Parathyroid adenoma (tissue), 2 donors: ENCODE measurements at regions not wholly inside any gene's neighbourhood (a gene's known extent, or its start where the extent isn't known, plus 50 kb on each side); places are given as distances from the start of the nearest gene placed in this dataset.

Experiments
- H2AFZ ChIP-seq: fragments of 300-600 bp; sonication (generic); one replicate; pipeline ENCODE4 v1.7.0; 2017; ENCODE audit warnings: antibody characterized with exemption, mild to moderate bottlenecking
- H3K27ac ChIP-seq: fragments of 300-600 bp; sonication (generic); one replicate; pipeline ENCODE4 v1.7.0; 2017
- H3K27me3 ChIP-seq: fragments of 300-600 bp; sonication (generic); one replicate; pipeline ENCODE4 v1.7.0; 2017; ENCODE audit warnings: low read length; ENCODE audit not compliant: control insufficient read depth, insufficient read depth
- H3K36me3 ChIP-seq: fragments of 300-600 bp; sonication (generic); one replicate; pipeline ENCODE4 v1.7.0; 2017; ENCODE audit warnings: low read length; ENCODE audit not compliant: control insufficient read depth, insufficient read depth
- H3K4me1 ChIP-seq: fragments of 300-600 bp; sonication (generic); one replicate; pipeline ENCODE4 v1.7.0; 2017; ENCODE audit warnings: control low read depth
- H3K4me2 ChIP-seq: fragments of 300-600 bp; sonication (generic); one replicate; pipeline ENCODE4 v1.7.0; 2017; ENCODE audit warnings: low read length
- H3K4me3 ChIP-seq: fragments of 300-600 bp; sonication (generic); one replicate; pipeline ENCODE4 v1.7.0; 2017; ENCODE audit warnings: low read depth, low read length
- H3K79me2 ChIP-seq: fragments of 300-600 bp; sonication (generic); one replicate; pipeline ENCODE4 v1.7.0; 2017; ENCODE audit warnings: control low read depth
- H3K9ac ChIP-seq: fragments of 300-600 bp; sonication (generic); one replicate; pipeline ENCODE4 v1.7.0; 2017; ENCODE audit warnings: mild to moderate bottlenecking
- H3K9me3 ChIP-seq: fragments of 300-600 bp; sonication (generic); one replicate; pipeline ENCODE4 v1.7.0; 2017; ENCODE audit warnings: low read length; ENCODE audit not compliant: control insufficient read depth
- TF ChIP-seq, protein P1 (sequence below): fragments of 300-600 bp; sonication (generic); IDR thresholded peaks from one replicate; pipeline ENCODE4 v1.7.0; 2017; ENCODE audit warnings: antibody characterized with exemption, mild to moderate bottlenecking
- donor health status: primary hyperparathyroidism.

DNA sequence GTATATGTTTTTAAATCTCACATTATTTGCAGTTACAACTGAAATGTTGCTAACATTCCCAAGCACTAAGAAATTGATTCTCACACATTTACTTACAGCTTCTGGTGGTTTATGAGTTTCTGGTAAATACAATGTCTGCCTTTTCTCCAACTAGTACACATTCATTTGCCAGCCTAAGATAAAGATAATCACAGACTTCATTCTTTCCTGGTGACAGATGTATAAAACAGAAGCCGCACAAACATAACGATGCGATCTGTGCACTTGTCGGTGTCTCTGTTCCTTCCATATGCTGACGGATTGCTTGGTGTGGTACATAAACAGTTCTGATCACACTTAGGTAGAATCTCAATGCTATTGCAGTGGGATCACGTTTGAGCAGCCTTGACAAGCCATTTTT, 100.4 kb upstream of the DDX18 start:
- Histone ChIP-seq H3K4me2 (no peak overlapping the region), H3K27ac (no peak overlapping the region), H3K4me3 (no peak overlapping the region), H3K9ac (no peak overlapping the region), H3K9me3 (no peaks in the 10 kb centered on the region), H2AFZ (no peak overlapping the region), H3K4me1 (no peaks in the 10 kb centered on the region), H3K79me2 (no peaks in the 10 kb centered on the region), H3K36me3 (no peaks in the 10 kb centered on the region), H3K27me3 (no peaks in the 10 kb centered on the region)
- TF ChIP-seq, protein P1, sequence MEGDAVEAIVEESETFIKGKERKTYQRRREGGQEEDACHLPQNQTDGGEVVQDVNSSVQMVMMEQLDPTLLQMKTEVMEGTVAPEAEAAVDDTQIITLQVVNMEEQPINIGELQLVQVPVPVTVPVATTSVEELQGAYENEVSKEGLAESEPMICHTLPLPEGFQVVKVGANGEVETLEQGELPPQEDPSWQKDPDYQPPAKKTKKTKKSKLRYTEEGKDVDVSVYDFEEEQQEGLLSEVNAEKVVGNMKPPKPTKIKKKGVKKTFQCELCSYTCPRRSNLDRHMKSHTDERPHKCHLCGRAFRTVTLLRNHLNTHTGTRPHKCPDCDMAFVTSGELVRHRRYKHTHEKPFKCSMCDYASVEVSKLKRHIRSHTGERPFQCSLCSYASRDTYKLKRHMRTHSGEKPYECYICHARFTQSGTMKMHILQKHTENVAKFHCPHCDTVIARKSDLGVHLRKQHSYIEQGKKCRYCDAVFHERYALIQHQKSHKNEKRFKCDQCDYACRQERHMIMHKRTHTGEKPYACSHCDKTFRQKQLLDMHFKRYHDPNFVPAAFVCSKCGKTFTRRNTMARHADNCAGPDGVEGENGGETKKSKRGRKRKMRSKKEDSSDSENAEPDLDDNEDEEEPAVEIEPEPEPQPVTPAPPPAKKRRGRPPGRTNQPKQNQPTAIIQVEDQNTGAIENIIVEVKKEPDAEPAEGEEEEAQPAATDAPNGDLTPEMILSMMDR = no peak

- TF ChIP-seq, protein P1 = no peak
- no peak overlapping the region for H2AFZ ChIP-seq
- H3K36me3 ChIP-seq = no peaks in the 10 kb centered on the region
- no peak overlapping the region for H3K4me2 ChIP-seq
- H3K4me3 ChIP-seq = no peak overlapping the region
- no peaks in the 10 kb centered on the region for H3K79me2 ChIP-seq
- H3K9ac ChIP-seq = no peak overlapping the region
- H3K4me1 ChIP-seq = no peaks in the 10 kb centered on the region
- H3K27ac ChIP-seq = no peak overlapping the region
- H3K9me3 ChIP-seq = no peaks in the 10 kb centered on the region
- no peaks in the 10 kb centered on the region for H3K27me3 ChIP-seq
These were observed 99.6 kb upstream of the DDX18 start for GRCh38 chr2:117714745-117715417.

DNA sequence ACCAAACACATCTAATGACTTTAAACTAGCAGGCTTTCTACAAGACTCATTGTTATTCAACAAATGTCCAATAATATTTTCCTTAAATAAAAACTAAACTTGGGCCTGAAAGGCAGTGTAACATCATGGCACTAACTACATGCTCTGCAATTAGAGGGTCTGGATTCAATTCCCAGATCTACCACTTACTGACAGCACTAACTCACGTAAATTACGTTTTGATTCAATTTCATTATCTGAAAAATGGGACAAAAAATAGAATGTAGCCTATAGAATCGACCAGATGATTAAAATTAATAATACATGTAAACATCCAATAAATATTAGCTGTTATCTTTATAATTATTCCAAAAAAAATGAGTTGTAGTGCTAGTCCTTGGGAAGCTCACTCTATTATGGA, 98.0 kb upstream of the DDX18 start:
- Histone ChIP-seq H3K4me2 (no peak overlapping the region), H3K79me2 (no peaks in the 10 kb centered on the region), H3K27me3 (no peaks in the 10 kb centered on the region), H3K9me3 (no peaks in the 10 kb centered on the region), H3K36me3 (no peaks in the 10 kb centered on the region), H3K27ac (no peak overlapping the region), H3K9ac (no peak overlapping the region), H3K4me3 (no peak overlapping the region), H3K4me1 (no peaks in the 10 kb centered on the region), H2AFZ (peak overlapping the region; percentile 58)
- TF ChIP-seq, protein P1 = no peak

GRCh38 chr2:117717072-117717471, 97.4 kb upstream of the DDX18 start:
- no peaks in the 10 kb centered on the region for H3K4me1 ChIP-seq
- TF ChIP-seq, protein P1 = no peak
- no peak overlapping the region for H3K9ac ChIP-seq
- H3K9me3 ChIP-seq = no peaks in the 10 kb centered on the region
- peak overlapping the region; percentile 58 for H2AFZ ChIP-seq
- H3K4me3 ChIP-seq = no peak overlapping the region
- H3K27me3 ChIP-seq = no peaks in the 10 kb centered on the region
- no peaks in the 10 kb centered on the region for H3K79me2 ChIP-seq
- no peak overlapping the region for H3K27ac ChIP-seq
- H3K36me3 ChIP-seq = no peaks in the 10 kb centered on the region
- H3K4me2 ChIP-seq = no peak overlapping the region

DNA sequence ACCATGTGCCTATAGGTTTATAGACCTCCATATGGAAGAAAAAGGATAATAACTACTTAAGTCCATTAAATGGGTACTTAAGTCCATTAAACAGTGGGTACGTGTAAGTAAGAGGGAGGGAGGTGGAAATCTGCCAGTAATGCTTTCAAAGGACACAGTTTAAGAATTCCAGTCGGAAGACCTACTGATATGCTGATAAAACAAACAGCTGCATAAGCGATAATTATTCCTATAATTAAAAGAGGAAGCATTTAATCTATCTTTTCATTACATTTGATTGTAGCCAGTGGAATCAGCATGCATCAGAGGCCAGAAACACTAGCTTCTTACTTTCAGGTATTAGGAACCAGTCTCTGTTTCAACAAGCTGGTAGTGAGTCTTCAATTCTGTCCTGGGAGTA, 96.4 kb upstream of the DDX18 start:
- Histone ChIP-seq H3K36me3 (no peaks in the 10 kb centered on the region), H3K27me3 (no peaks in the 10 kb centered on the region), H3K4me1 (no peaks in the 10 kb centered on the region), H3K9ac (no peak overlapping the region), H3K79me2 (no peaks in the 10 kb centered on the region), H3K27ac (no peak overlapping the region), H3K4me3 (no peak overlapping the region), H2AFZ (no peak overlapping the region), H3K4me2 (no peak overlapping the region), H3K9me3 (no peaks in the 10 kb centered on the region)
- TF ChIP-seq, protein P1 = no peak
